Glomerular visceral epithelial cell (primary cell): ENCODE measurements at regions not wholly inside any gene's neighbourhood (a gene's known extent, or its start where the extent isn't known, plus 50 kb on each side); places are given as distances from the start of the nearest gene placed in this dataset.
A peak's percentile ranks its signal among the peaks of the same experiment; 100 is the strongest.
"Not testable (repeated sequence)": the region's sequence is repeated elsewhere in the genome, so short reads cannot be mapped to it uniquely, and the experiment has no call there.

Experiments used
- DNase-seq: peaks from one replicate; pipeline ENCODE4 v3.0.0-alpha.2; 2016; ENCODE audit errors: extremely low spot score

- no peak for DNase-seq
These were observed 55.0 kb downstream of the OXSM start for GRCh38 chr3:25844891-25845290.

DNA sequence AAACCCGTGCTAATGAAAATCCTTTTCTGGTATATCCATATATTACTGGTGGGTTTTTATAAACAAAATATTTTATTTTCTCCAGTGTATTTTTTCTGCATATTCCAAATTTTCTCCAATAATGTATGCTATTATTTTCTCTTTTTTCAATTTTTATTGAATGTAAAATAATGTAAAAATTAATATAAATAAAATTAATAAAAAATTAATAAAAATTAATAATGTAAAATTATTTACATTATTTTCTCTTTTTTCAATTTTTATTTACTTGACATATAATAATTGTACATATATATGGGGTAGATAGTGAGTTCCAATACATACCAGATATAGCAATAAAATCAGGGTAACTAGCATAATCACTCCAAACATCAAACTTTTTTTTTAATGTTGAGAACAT lies 56.4 kb downstream of the OXSM start:
- no peak for DNase-seq

- peak; percentile 65 for DNase-seq
These were observed 59.2 kb downstream of the OXSM start for GRCh38 chr3:25849091-25849490.

- DNase-seq = peak; percentile 16
These were observed 59.9 kb downstream of the OXSM start for GRCh38 chr3:25849641-25850385.

- not testable (repeated sequence) for DNase-seq
These were observed 61.9 kb downstream of the OXSM start for GRCh38 chr3:25851693-25852259.

GRCh38 chr3:25854214-25854613 lies 64.3 kb downstream of the OXSM start:
- no peak for DNase-seq

GRCh38 chr3:25854635-25855034 lies 64.7 kb downstream of the OXSM start:
- DNase-seq = peak; percentile 27

DNA sequence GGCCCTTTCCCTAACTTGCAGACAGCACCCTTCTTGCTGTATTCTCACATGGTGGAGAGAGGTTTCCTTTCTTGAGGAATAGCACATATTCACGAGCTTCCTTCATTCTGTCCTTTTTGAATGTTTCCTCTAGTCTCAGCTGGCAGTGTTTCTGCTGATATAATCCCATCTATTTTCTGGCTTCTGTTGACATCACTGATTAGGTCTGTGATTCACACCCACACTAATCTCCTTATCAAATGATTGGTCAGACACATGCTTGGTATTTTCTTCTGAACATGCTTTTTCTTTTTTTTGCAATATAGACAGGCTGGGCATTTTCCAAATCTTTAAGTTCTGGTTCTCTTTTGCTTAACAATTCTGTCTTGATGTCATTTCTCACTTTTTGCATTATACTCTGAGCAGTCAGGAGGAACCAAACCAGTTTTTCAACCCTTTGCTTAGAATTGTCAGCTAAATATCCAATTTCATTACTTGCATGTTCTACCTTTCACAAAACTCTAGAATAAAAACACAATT lies 65.4 kb downstream of the OXSM start:
- no peak for DNase-seq

DNA sequence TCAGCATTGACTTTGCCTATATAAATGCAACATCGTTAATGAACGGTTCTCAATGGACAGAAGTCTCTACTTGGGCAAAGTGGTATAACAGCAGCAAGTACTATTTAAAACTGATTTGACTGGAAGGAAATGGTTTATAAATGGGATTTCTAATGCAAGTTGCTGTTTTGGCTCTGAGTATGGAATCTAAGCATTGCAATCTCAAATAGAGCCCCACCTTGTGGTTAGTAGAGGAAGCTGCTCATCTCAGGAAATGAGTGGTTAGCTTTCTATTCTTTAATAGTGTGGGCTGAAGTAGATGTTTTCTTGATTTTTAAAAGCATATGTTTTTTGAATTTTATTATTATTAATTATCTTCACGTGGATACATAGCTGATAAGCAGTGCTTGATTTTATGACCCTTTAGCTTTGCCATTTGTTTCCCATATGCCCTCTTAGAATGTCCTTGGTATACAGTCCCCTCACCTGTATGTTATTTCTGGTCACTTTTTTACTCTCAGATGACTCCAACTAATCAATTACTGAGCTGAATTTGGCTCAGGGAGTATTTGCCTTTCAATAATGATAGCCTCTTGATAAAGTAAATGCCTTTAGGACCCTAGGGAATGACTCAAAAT lies 67.1 kb downstream of the OXSM start:
- peak; percentile 29 for DNase-seq

DNA sequence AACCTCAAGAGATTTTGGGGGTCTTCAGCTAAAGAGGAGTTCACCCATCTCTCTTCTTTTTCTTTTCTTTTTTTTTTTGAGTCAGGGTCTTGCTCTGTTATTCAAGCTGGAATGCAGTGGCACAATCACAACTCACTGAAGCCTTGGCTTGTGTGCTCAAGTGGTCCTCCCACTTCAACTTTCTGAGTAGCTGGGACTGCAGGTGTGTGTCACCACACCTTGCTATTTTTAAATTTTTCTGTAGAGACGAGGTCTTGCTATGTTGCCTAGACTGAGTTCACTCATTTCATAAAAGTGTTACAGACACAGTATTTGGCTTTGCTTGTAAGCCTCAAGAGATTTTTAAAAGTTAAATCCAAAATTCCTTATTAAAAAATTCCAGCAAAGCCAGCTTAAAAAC lies 71.7 kb downstream of the OXSM start:
- no peak for DNase-seq

GRCh38 chr3:25863011-25863415 lies 73.1 kb downstream of the OXSM start:
- no peak for DNase-seq

GRCh38 chr3:25863416-25863959 lies 73.6 kb downstream of the OXSM start:
- no peak for DNase-seq

GRCh38 chr3:25870452-25870851 lies 80.6 kb downstream of the OXSM start:
- DNase-seq = no peak

DNA sequence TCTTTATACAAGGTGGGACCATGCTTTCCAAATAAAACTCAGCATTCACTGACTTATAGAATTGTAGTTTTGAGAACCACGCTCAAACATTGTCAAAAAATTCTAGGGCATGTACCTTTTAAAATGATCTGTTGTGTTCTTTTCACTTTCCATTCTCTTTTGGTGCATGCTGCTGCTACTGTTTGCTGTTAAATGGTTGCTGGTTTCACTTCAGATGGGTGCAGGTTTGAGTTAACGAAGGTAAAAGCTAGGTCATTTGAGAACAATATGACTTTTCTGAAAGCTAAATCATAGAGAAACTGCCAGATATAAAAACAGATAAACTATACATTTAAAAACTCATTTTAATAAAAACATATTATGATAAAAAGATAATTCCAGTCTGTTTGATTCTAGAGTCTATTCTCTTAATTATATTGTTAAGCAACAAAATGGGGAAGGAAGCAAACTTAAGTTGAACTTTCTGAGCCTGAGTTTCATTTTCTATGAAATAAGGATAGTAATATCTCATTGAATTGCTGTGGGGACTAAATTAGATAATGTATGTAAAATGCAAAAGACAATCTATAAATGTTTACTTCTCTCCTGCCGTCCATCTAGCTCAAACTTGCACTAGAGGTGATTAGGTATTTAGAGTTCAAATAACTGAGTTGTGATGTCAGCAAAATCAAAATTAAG lies 82.4 kb downstream of the OXSM start:
- DNase-seq = no peak

DNA sequence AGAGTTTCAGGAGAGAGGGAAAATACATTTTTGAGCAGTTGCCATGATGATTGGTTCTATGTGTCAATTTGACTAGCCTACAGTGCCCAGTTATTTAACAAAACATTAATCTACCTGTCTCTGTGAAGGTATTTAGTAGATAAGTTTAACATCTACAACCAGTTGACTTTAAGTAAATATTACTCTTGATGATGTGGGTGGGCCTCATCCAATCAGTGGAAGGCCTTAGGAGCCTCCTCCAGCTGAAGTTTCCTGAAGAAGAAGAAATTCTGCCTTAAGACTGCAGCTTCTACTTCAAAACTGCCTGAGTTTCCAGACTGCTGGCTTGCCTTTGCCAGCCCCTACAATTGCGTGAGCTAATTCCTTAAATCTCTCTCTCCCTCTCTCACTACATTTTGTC lies 93.6 kb downstream of the OXSM start:
- DNase-seq = no peak

GRCh38 chr3:25884981-25885380 lies 95.1 kb downstream of the OXSM start:
- DNase-seq = no peak

GRCh38 chr3:25885544-25885943 lies 95.7 kb downstream of the OXSM start:
- peak; percentile 28 for DNase-seq

- no peak for DNase-seq
These were observed 98.0 kb downstream of the OXSM start for GRCh38 chr3:25887907-25888306.

DNA sequence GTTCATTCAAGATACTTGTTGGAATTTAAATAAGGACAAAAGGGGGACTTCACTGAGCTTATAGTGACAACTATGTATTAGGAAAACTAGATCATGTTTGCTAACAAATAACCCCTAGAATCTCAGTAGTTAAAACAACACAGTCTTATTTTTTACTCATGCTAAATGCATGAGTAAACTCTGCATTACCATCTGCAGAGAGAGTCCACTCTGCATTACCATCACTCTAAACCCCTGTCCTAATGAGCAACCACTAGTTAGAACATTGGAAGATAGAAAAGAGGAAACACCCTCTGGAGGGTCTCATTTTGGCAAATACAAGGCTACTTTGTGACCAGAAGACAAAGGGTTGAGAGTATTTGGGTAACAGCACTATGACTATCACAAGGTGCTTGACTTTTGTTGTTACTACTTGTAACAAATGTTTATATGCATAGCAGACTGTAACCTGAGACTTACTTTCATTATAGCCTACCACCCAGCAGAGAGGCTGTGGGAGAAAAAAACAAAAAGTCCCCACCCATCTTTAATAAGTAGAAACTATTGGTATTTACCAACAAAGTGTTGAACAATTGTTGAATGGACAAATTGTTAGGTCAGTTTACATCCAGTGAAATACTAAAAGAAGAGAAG lies 99.1 kb downstream of the OXSM start:
- DNase-seq = no peak

DNA sequence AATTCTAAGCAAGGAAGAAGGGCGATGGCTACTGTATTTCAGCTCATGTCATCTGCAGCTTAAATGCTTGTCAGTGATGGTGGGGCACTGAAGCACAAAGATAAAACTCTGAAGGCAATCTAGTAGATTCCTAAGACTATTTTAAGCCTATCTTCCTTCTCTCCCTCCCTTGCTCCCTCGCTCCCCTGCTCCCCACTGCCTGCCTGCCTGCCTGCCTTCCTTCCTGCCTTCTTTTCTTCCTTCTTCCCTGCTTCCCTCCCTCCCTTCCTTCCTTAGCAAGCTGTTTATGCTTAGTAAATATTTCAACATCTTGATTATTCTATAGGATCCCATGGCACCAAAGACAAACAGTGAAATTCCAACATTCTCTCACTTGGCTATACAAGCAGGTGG lies 99.6 kb downstream of the OXSM start:
- DNase-seq = no peak

DNA sequence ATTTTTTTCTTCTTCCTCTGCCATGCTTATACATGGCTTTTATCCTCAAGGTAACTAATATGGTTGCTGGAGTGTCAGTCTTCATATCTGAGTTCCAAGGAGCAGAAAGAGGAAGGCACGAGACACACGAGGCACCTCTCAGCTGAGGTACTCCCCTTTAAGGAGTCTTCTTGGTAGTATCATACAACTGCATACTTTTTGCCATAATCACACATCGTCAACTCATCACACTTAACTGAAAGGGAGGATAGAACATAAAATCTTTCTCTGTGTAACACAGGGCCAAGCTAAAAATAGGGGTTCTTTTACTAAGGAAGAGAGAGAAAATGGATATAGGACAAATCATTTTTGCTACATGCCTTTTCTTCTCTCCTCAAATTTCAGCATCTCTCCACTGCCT lies 104.2 kb downstream of the OXSM start:
- no peak for DNase-seq

DNA sequence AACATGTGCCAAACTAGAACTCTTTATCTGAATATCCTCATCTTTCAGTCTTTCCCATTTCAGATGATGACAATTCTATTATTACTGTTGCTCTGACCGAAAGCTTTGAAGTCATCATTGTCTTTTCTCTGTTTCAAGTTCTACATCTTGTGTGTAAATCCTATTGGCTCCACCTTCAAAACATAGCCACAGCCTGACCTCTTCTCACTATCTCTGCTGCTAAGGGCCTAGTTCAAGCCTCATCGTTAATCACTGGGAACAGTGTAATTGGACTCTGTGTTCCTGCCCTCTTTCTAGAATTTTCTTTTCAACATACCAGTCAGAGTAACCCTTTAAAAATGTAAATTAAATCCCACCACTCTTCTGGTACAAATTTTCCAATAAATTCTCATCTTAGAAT lies 105.1 kb downstream of the OXSM start:
- DNase-seq = no peak
